Hematopoietic multipotent progenitor cell treated with erythropoietin and hydrocortisone succinate and interleukin-3 and kit ligand, for 4 days (in vitro differentiated cells): ENCODE measurements at regions not wholly inside any gene's neighbourhood (a gene's known extent, or its start where the extent isn't known, plus 50 kb on each side); places are given as distances from the start of the nearest gene placed in this dataset.

Experiments
- DNase-seq: peaks from one replicate; pipeline ENCODE4 v3.0.0-alpha.2; 2015

GRCh38 chr10:111953949-111954348 lies 229.6 kb downstream of the GPAM start:
- DNase-seq, result no peak

GRCh38 chr10:111954386-111954785 lies 229.2 kb downstream of the GPAM start:
- no peak for DNase-seq

DNA sequence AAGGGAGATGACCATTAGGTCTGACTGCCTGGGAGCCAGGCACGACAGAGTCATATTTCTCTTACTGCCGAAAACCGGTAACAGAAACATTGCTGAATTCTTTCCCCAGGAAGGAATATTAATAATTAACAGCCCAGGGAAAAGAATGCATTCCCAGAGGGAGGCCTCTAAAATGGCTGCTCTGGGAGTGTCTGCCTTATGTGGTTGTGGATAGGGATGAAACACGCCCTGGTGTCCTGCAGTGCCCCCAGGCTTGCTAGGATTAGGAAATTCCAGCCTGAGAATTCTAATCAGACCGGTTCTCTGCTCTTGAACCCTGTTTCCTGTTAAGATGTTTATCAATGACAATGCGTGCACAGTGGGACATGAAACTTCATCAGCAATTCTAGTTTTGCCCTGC lies 226.7 kb downstream of the GPAM start:
- DNase-seq, result no peak

DNA sequence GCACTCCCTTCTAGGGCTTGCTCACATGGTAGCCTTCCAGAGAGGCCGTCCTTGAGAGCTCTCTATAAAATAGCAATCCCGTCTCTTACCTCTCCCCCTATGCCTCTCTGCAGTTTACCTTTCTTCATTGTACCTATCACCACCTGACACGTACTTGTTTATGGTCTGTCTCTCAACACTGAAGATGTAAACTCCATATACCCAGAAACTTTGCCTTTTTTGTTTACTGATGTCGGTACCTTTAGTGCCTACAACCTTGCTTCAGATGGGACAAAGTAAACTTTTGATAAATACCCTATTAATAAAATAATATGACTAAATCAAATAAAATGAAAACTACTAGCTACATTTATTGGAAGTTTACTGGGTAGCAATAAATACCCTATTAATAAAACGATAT lies 220.6 kb downstream of the GPAM start:
- DNase-seq, result no peak

DNA sequence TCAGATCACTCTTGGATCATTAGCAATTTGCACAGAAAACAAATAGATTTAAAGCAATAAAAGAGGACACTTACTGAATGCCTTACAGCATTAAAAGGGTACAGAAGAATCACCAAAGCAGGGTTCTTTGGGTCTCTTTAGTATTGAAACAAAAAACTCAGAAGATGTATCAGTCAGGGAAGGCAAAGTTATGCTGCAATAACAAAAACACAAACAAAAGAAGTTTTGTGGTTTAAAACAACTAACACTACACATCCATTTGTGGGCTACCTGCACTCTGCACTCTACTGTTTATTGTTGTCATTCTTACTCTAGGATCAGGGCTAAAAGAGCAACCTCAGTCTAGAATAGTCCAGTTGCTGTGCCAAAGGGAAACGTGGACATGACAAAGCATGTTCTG lies 216.4 kb downstream of the GPAM start:
- DNase-seq, result no peak

GRCh38 chr10:111967547-111967946 lies 216.0 kb downstream of the GPAM start:
- no peak for DNase-seq

DNA sequence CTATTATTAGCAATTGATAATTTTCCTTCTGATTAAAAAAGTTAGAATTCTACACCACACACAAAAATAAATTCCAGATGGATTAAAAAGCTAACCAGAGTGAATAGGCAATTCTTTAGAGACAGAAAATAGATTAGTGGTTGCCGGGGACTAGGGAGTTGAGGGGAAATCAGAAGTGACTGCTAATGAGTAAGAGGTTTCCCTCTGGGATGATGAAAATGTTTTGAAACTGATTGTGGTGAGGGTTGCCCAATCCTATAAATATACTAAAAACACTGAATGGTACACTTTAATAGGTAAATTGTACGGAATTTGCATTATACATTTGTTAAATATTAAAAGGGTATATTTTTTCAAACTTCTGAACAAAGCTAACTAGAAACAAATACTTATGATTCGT lies 214.9 kb downstream of the GPAM start:
- no peak for DNase-seq

DNA sequence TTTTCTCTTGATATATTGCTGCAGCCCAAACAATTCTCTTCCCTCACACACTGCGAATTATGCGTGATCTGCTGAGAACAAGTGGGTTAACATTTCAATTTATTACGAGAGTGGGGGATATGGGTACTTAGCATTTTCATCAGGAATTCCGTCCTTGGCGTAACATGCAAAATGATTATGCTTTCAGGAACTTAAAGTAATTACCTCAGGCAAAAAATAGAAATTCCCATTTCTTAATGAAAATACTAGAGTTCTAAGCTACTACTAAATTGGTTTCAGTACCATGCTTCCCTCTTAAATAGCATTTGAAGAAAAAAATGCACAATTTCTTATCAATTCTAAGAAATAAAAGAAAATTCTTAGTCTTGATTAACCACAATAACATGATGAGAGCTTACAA lies 213.5 kb downstream of the GPAM start:
- no peak for DNase-seq

DNA sequence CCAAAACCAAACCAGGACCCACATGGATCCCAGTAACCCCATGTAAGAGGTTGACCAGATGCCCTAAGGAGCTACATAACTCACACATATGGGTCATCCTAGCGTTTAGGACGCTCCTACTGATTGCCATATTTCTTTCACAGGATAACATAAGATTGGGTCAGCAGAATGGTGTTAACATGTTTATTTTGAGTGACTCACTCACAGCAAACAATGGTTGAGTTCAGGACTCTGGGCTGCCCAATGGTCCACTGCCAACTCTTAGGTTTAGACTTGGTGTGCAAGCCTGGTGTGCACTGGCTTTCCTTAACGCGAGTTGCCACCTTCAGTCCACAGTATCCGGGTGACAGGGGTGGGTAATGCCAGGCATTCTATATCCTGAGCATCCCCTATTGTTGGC lies 211.5 kb downstream of the GPAM start:
- DNase-seq, result no peak

- DNase-seq, result no peak
These were observed 210.3 kb downstream of the GPAM start for GRCh38 chr10:111973306-111973705.

GRCh38 chr10:111973826-111974225 lies 209.7 kb downstream of the GPAM start:
- no peak for DNase-seq

GRCh38 chr10:111974325-111974724 lies 209.2 kb downstream of the GPAM start:
- DNase-seq, result no peak

DNA sequence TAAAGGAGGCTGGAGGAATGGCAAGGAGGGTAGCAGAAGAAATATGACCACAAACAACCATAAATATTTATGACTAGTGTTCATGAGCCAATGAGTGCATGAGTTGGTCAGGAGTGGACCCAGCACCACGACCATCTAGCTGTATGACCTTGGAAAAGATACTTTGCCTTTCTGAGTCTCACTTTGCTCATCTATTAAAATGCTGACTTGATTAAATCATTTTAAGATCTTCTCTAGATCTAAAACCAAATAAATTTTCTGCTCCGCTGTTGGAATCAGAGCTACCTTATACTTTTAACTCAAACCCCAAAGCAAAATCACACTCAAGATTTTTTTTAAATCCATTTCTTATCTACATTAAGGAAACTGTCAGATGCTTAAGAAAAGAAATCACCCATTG lies 207.0 kb downstream of the GPAM start:
- no peak for DNase-seq

DNA sequence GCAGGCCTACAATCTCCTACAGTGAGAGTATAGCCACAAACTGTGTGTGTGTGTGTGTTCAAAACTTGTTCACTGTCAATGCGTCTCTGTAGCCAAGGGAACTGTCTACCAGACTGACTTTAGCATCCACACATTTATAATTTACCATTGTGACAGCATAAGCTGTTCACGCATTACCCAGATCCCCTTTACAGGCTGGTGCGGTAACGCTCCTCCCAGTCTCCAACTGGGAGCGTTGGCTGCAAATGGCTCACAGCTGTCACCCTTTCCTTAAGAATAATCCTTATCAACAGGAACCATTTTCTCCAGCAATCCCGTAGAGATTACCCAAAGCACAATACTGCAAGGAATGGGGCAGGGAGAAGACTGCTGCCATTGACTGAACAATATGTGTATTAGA lies 199.5 kb downstream of the GPAM start:
- DNase-seq, result no peak

GRCh38 chr10:111986079-111986478 lies 197.5 kb downstream of the GPAM start:
- no peak for DNase-seq

GRCh38 chr10:111988646-111989045 lies 194.9 kb downstream of the GPAM start:
- DNase-seq, result no peak

- DNase-seq, result no peak
These were observed 194.2 kb downstream of the GPAM start for GRCh38 chr10:111989136-111989911.

- DNase-seq, result no peak
These were observed 192.8 kb downstream of the GPAM start for GRCh38 chr10:111990734-111991133.

DNA sequence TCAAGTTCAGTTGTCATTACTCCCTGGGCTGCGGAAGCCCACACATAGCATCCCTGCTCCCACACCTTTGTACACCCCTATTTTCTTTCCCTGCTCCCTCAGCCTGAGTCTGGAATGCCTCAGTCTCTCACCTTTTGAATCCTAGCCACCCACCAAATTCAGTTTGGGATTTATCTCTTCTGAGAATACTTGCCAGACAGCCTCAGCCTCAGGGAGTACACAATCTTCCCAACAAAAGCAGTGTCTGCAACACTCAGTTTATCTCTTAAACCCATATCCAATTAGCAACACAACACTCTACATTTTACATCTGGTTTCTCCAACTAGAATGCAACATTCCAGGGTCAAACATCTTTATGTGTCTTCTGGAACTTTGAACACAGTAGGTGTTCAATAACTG lies 190.2 kb downstream of the GPAM start:
- DNase-seq, result no peak

- no peak for DNase-seq
These were observed 189.6 kb downstream of the GPAM start for GRCh38 chr10:111993872-111994426.

- DNase-seq, result no peak
These were observed 187.5 kb downstream of the GPAM start for GRCh38 chr10:111996103-111996502.

DNA sequence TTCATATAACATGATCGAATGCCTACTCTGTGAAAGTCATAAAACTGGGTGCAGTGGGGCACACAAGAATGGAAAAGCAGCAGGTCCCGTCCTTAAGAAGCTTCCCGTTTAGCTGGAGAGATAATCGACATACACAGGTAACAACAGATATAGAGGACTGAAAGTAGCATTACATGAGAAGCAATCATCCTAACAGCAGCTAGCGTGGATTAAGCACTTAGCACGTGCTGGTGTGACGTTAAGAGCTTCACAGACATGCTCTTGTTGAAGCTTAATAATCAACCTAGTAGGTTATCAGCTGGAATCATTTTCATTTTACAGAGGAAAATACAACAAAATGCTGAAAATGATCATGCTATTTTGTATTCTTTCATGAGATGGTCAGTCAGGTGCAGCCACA lies 184.8 kb downstream of the GPAM start:
- no peak for DNase-seq

- no peak for DNase-seq
These were observed 184.2 kb downstream of the GPAM start for GRCh38 chr10:111999205-111999914.

GRCh38 chr10:111999915-112000302 lies 183.7 kb downstream of the GPAM start:
- DNase-seq, result no peak
